ENCODE measurements at regions not wholly inside any gene's neighbourhood (a gene's known extent, or its start where the extent isn't known, plus 50 kb on each side); places are given as distances from the start of the nearest gene placed in this dataset.

- H3K4me2 ChIP-seq (ENCODE audit: low read length) = no peak overlapping the region
- H4K20me1 ChIP-seq (ENCODE audit: insufficient read depth) = no peaks in the 10 kb centered on the region
- no peaks in the 10 kb centered on the region for H3K27me3 ChIP-seq (ENCODE audit: insufficient read depth, low read depth, low read length)
- no peak overlapping the region for H3K4me3 ChIP-seq (ENCODE audit: low read length)
- H3K79me2 ChIP-seq (replicated peaks; ENCODE audit: insufficient read depth, low read length) = no peaks in the 10 kb centered on the region
- H2AFZ ChIP-seq (ENCODE audit: low read depth, low read length) = no peak overlapping the region
- no peaks in the 10 kb centered on the region for H3K9me2 ChIP-seq (ENCODE audit: insufficient read depth, low read length)
- H3F3A ChIP-seq (ENCODE audit: insufficient read depth, low read length, poor library complexity, severe bottlenecking) = no peaks in the 10 kb centered on the region
- no peaks in the 10 kb centered on the region for H3K36me3 ChIP-seq (ENCODE audit: insufficient read depth, low read length)
- H3K27ac ChIP-seq (ENCODE audit: low read length) = no peak overlapping the region
- no peaks in the 10 kb centered on the region for H3K9me3 ChIP-seq (ENCODE audit: low read length)
- no peak overlapping the region for H3K9ac ChIP-seq (ENCODE audit: low read length)
- TF ChIP-seq, protein P1, sequence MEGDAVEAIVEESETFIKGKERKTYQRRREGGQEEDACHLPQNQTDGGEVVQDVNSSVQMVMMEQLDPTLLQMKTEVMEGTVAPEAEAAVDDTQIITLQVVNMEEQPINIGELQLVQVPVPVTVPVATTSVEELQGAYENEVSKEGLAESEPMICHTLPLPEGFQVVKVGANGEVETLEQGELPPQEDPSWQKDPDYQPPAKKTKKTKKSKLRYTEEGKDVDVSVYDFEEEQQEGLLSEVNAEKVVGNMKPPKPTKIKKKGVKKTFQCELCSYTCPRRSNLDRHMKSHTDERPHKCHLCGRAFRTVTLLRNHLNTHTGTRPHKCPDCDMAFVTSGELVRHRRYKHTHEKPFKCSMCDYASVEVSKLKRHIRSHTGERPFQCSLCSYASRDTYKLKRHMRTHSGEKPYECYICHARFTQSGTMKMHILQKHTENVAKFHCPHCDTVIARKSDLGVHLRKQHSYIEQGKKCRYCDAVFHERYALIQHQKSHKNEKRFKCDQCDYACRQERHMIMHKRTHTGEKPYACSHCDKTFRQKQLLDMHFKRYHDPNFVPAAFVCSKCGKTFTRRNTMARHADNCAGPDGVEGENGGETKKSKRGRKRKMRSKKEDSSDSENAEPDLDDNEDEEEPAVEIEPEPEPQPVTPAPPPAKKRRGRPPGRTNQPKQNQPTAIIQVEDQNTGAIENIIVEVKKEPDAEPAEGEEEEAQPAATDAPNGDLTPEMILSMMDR (IDR thresholded peaks at IDR 0.05; ENCODE audit: poor library complexity, severe bottlenecking) = no peak
- no peak for TF ChIP-seq MXI1 (conservative IDR thresholded peaks at IDR 0.05; ENCODE audit: poor library complexity, severe bottlenecking)
Measured at GRCh38 chrX:9222299-9222698, 188.4 kb upstream of the FAM9B start.

GRCh38 chrX:9227276-9227675 is 193.3 kb upstream of the FAM9B start:
- Histone ChIP-seq H3K27me3 (ENCODE audit: insufficient read depth, low read depth, low read length) (no peaks in the 10 kb centered on the region), H3K4me2 (ENCODE audit: low read length) (no peak overlapping the region), H4K20me1 (ENCODE audit: insufficient read depth) (no peaks in the 10 kb centered on the region), H3K9me3 (ENCODE audit: low read length) (no peaks in the 10 kb centered on the region), H3K4me3 (ENCODE audit: low read length) (no peak overlapping the region), H3F3A (ENCODE audit: insufficient read depth, low read length, poor library complexity, severe bottlenecking) (no peaks in the 10 kb centered on the region), H3K9me2 (ENCODE audit: insufficient read depth, low read length) (no peaks in the 10 kb centered on the region), H3K27ac (ENCODE audit: low read length) (no peak overlapping the region), H3K79me2 (replicated peaks; ENCODE audit: insufficient read depth, low read length) (no peaks in the 10 kb centered on the region), H2AFZ (ENCODE audit: low read depth, low read length) (no peak overlapping the region), H3K9ac (ENCODE audit: low read length) (no peak overlapping the region), H3K36me3 (ENCODE audit: insufficient read depth, low read length) (no peaks in the 10 kb centered on the region)
- TF ChIP-seq TAF1 (IDR thresholded peaks at IDR 0.05; ENCODE audit: low read depth) = no peak
- no peak for TF ChIP-seq POLR2AphosphoS5 (IDR thresholded peaks at IDR 0.05)
- TF ChIP-seq, protein P2, sequence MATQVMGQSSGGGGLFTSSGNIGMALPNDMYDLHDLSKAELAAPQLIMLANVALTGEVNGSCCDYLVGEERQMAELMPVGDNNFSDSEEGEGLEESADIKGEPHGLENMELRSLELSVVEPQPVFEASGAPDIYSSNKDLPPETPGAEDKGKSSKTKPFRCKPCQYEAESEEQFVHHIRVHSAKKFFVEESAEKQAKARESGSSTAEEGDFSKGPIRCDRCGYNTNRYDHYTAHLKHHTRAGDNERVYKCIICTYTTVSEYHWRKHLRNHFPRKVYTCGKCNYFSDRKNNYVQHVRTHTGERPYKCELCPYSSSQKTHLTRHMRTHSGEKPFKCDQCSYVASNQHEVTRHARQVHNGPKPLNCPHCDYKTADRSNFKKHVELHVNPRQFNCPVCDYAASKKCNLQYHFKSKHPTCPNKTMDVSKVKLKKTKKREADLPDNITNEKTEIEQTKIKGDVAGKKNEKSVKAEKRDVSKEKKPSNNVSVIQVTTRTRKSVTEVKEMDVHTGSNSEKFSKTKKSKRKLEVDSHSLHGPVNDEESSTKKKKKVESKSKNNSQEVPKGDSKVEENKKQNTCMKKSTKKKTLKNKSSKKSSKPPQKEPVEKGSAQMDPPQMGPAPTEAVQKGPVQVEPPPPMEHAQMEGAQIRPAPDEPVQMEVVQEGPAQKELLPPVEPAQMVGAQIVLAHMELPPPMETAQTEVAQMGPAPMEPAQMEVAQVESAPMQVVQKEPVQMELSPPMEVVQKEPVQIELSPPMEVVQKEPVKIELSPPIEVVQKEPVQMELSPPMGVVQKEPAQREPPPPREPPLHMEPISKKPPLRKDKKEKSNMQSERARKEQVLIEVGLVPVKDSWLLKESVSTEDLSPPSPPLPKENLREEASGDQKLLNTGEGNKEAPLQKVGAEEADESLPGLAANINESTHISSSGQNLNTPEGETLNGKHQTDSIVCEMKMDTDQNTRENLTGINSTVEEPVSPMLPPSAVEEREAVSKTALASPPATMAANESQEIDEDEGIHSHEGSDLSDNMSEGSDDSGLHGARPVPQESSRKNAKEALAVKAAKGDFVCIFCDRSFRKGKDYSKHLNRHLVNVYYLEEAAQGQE (IDR thresholded peaks at IDR 0.05; ENCODE audit: borderline replicate concordance) = no peak
- no peak for TF ChIP-seq EP300 (conservative IDR thresholded peaks at IDR 0.05; ENCODE audit: poor library complexity, severe bottlenecking)
- TF ChIP-seq, protein P1 (IDR thresholded peaks at IDR 0.05; ENCODE audit: poor library complexity, severe bottlenecking) = no peak
- TF ChIP-seq SMC3 (conservative IDR thresholded peaks at IDR 0.05; ENCODE audit: poor library complexity) = no peak
- no peak for TF ChIP-seq RAD21 (conservative IDR thresholded peaks at IDR 0.05)
- no peak for TF ChIP-seq EZH2 (IDR thresholded peaks at IDR 0.05; ENCODE audit: borderline replicate concordance, insufficient read depth, low read length, poor library complexity, severe bottlenecking)
- TF ChIP-seq MXI1 (conservative IDR thresholded peaks at IDR 0.05; ENCODE audit: poor library complexity, severe bottlenecking) = no peak
